Heart left ventricle (tissue), 16 donors: ENCODE measurements at regions not wholly inside any gene's neighbourhood (a gene's known extent, or its start where the extent isn't known, plus 50 kb on each side); places are given as distances from the start of the nearest gene placed in this dataset.
"Not testable (repeated sequence)": the region's sequence is repeated elsewhere in the genome, so short reads cannot be mapped to it uniquely, and the experiment has no call there.

ENCODE experiments used
- ATAC-seq, 4 donors: fragments of 200-7000 bp; cut with Tn5 transposase; one replicate each; pipeline ENCODE4 v1.9.1; 2020 to 2022; ENCODE audit warnings: moderate library complexity in 4 of 4, mild to moderate bottlenecking in 3 of 4, moderate number of reproducible peaks in 1 of 4
- DNase-seq, 5 donors: peaks; one replicate each; pipeline ENCODE4 v3.0.0-alpha.2; 2020
- H3K27ac ChIP-seq, 12 donors: fragments of 200-600 bp; sonication (generic) in 4 of 12; one replicate each; pipeline versions ENCODE4 v1.5.0 to v1.8.0; 2016 to 2022; ENCODE audit warnings: mild to moderate bottlenecking in 2 of 12
- H3K27me3 ChIP-seq, 9 donors: fragments of 200-600 bp; sonication (generic) in 2 of 9; one replicate each; pipeline versions ENCODE4 v1.5.1 to v1.8.0; 2016 to 2022; ENCODE audit warnings: mild to moderate bottlenecking in 3 of 9
- H3K36me3 ChIP-seq, 9 donors: fragments of 200-600 bp; sonication (generic) in 2 of 9; one replicate each; pipeline versions ENCODE4 v1.5.0 to v1.8.0; 2018 to 2022; ENCODE audit warnings: mild to moderate bottlenecking in 2 of 9
- H3K4me1 ChIP-seq, 12 donors: fragments of 200-600 bp; sonication (generic) in 4 of 12; one replicate each; pipeline versions ENCODE4 v1.5.0 to v1.8.0; 2016 to 2022; ENCODE audit warnings: mild to moderate bottlenecking in 3 of 12
- H3K4me3 ChIP-seq, 12 donors: fragments of 200-600 bp; sonication (generic) in 4 of 12; one replicate each; pipeline versions ENCODE4 v1.5.0 to v1.8.0; 2017 to 2022; ENCODE audit warnings: mild to moderate bottlenecking in 9 of 12, moderate library complexity in 4 of 12
- H3K9me3 ChIP-seq, 12 donors: fragments of 200-600 bp; sonication (generic) in 4 of 12; one replicate each; pipeline versions ENCODE4 v1.5.0 to v1.8.0; 2016 to 2022; ENCODE audit warnings: mild to moderate bottlenecking in 1 of 12
- CTCF ChIP-seq, 12 donors: fragments of 200-600 bp; sonication (generic) in 4 of 12; IDR thresholded peaks; one replicate each; pipeline versions ENCODE4 v1.5.0 to v1.8.0; 2018 to 2022; ENCODE audit warnings: antibody characterized with exemption in 12 of 12, mild to moderate bottlenecking in 5 of 12
- POLR2A ChIP-seq, 2 donors: fragments of 450-650 bp; IDR thresholded peaks; one replicate each; pipeline ENCODE4 v1.6.1; 2017; ENCODE audit warnings: antibody characterized with exemption in 2 of 2, mild to moderate bottlenecking in 2 of 2, moderate library complexity in 2 of 2
- WGBS, 4 donors: extraction: QIAGEN DNeasy Blood & Tissue Kit in 2 of 4; methylation state at CpG; one replicate each; pipeline versions ENCODE4 v1.1.5 to v1.1.7; 2013 to 2018; 5-methylcytosine and 5-hydroxymethylcytosine counted together
- intact Hi-C, 10 donors: fragments of 100-400 bp; cut with DNase I; formaldehyde crosslinking; loops; one replicate each; pipeline versions ENCODE4 v1.11.1 to v1.14.2; 2022
- donor health status: ischemic (EF 13 %, LVEDD 7.1; RV severe dilation, severe dysfunction).
- donor health status: healthy with polysubstance abuse.
- donor health status: DM: no; HTN: yes; CAD: no.
- donor health status: DM: no; HTN: no; CAD: no.
- donor health status: ischemic (EF 25% LVEDD 6.9; RV normal size, moderate dysfunction).
- donor health status: ischemic (EF 25% LVEDD 5.7; RV mildly dilated, moderate dysfunction).
- donor health status: healthy.
- donor health status: DM: yes; HTN: yes; CAD: no.
- donor health status: ischemic (EF 35%, LVEDD 5.7; RV mildly dilated, moderate dysfunction).
- donor health status: nonischemic (EF 11% LVEDD 7.7; RV severe dilation, severe dysfunction).
- donor health status: DM: yes; HTN: yes; CAD: no.
- donor health status: PGD.
- donor health status: ischemic (EF 29% LVEDD 5.4; RV normal size, mild dysfunction).
- donor health status: nonischemic (EF 23%, LVEDD 6.1; RV moderate dilation, normal function).

DNA sequence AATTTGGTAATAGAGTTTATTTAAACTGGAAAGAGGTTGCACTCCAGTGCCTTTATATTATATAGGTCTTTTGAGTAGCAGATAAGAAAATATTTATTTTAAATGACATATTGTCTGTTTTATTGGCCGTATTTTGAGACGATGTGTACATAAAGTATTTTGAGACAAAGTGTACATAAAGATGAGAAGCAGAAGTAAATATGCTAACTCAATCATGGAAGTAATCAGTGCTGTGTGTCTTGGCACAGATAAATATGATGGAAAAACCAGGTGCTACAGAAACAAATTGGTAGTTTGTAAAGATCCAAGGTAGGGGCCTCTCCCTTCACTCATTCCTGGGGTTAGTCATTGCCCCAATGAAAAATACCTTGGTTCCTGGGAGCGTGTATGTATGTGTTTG, 382.9 kb downstream of the DSEL start:
- H3K4me1 ChIP-seq: no peaks in the 10 kb centered on the region
- no peaks in the 10 kb centered on the region for H3K9me3 ChIP-seq
- H3K4me3 ChIP-seq: no peak overlapping the region
- TF ChIP-seq CTCF (IDR thresholded peaks at IDR 0.05) (no peak), POLR2A (IDR thresholded peaks at IDR 0.05) (no peak)
- no peak for DNase-seq
- H3K27me3 ChIP-seq: no peaks in the 10 kb centered on the region
- no peaks in the 10 kb centered on the region for H3K36me3 ChIP-seq
- WGBS, 4 donors: 62 to 73% (median 66%) methylated on average over 3 of the region's 3 CpGs
- H3K27ac ChIP-seq: no peak overlapping the region
- no peak for ATAC-seq
- intact Hi-C loops: no loop called here

DNA sequence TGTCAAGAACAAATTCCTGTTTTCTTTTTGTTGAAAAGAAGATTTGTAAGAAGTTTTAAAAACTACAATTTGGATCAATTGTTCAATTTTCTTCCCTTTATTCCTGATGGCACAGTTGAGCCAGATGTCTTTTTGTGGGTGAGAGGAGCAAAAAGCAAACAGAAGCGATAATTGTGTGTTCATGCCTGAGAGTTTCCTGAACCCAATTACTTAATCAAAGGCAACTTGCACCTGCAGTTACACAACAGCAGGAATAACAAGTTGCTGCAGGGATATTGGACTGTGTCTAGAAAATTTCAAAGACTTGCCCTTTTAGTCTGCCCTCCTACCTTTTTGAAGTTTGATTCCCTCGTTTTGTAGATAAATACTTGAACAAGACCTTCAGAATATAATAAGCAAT, 383.6 kb downstream of the DSEL start:
- Histone ChIP-seq H3K4me1 (no peaks in the 10 kb centered on the region), H3K36me3 (no peaks in the 10 kb centered on the region), H3K9me3 (no peaks in the 10 kb centered on the region), H3K27ac (no peak overlapping the region), H3K27me3 (no peaks in the 10 kb centered on the region), H3K4me3 (no peak overlapping the region)
- intact Hi-C loops: no loop called here
- DNase-seq (no peak), ATAC-seq (no peak)
- TF ChIP-seq POLR2A (IDR thresholded peaks at IDR 0.05) (no peak), CTCF (IDR thresholded peaks at IDR 0.05) (no peak)
- WGBS, 4 donors: 24 to 75% (median 61%) methylated on average over 2 of the region's 2 CpGs

DNA sequence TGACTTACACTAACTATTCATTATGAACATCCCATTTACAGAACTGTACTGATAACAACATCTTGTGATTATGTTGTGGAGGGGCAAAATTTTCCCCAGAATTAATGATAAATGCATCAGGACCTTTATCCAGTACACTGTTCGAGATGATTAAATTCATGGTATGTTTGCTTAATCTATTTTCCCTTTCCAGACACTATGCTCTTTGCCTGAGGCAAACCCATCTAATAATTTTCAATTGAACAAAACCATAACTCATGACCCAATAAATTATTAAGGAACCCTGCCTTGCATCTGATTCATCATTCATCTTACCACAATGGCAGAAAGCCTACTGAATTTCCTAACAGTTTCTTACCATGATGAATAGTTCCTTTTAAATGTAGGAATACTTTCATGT, 385.0 kb downstream of the DSEL start:
- Histone ChIP-seq H3K9me3 (no peaks in the 10 kb centered on the region), H3K27me3 (no peaks in the 10 kb centered on the region), H3K27ac (no peak overlapping the region), H3K36me3 (no peaks in the 10 kb centered on the region), H3K4me1 (no peaks in the 10 kb centered on the region), H3K4me3 (no peak overlapping the region)
- ATAC-seq: no peak
- 63 to 88% (median 77%) methylated on average over 1 of the region's 1 CpG for WGBS, 4 donors
- no peak for DNase-seq
- intact Hi-C loops: no loop called here
- no peak for TF ChIP-seq POLR2A (IDR thresholded peaks at IDR 0.05)
- no peak for TF ChIP-seq CTCF (IDR thresholded peaks at IDR 0.05)

- ATAC-seq, intact Hi-C loops, H3K27me3 ChIP-seq, H3K4me3 ChIP-seq, H3K9me3 ChIP-seq, DNase-seq, H3K36me3 ChIP-seq, H3K27ac ChIP-seq, H3K4me1 ChIP-seq: not testable (repeated sequence)
- 95 to 99% (median 97%) methylated on average over 14 to 27 of the region's 32 CpGs for WGBS, 4 donors
Observed at GRCh38 chr18:67126751-67127150, 389.8 kb downstream of the DSEL start.

DNA sequence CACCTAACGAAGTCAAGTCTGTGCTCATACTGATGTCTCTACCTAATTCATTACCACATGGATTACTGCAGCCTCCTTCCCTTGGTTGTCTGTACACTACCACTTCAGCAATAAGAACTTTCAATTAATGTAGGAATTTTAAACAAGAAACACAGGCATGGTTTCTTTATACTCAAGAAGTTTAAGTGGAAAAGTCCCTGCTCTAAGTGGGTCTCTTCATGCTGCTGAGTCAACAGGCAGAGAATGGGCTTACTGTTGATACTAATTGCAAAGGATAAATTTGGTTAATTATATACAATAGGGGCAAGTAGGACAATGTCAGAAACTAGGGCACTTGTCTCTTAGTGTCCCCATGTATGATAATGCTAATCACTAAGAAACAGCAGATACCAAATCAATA, 392.6 kb downstream of the DSEL start:
- Histone ChIP-seq H3K27ac (no peak overlapping the region), H3K27me3 (no peaks in the 10 kb centered on the region), H3K4me1 (no peaks in the 10 kb centered on the region), H3K9me3 (no peaks in the 10 kb centered on the region), H3K4me3 (no peak overlapping the region), H3K36me3 (no peaks in the 10 kb centered on the region)
- TF ChIP-seq CTCF (IDR thresholded peaks at IDR 0.05): no peak
- intact Hi-C loops: no loop called here
- DNase-seq (no peak), ATAC-seq (no peak)
- 84 to 97% (median 88%) methylated on average over 1 of the region's 1 CpG for WGBS, 4 donors
